ENCODE measurements at regions not wholly inside any gene's neighbourhood (a gene's known extent, or its start where the extent isn't known, plus 50 kb on each side); places are given as distances from the start of the nearest gene placed in this dataset.

DNA sequence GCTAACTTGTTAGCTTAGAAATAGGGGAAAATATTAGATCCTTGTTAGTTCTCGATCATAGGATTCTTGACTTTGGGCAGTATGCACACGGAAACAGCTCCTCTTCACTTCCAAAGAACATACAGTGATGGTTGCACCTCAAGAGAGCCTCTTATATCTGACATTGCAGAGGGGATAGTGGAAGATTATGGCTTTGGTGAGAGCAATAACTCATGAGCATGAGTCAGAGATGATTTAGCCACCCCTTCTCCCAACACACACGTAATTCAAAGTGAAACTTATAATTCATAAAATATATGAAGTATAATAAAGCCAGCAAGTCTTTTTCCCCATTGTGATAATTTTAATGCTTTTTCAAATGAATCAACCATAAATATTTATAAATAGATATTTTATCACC, 683.7 kb downstream of the POM121L12 start:
- ChIA-PET CTCF (no interaction called here), POLR2A (ENCODE audit: low non-redundant PET) (no interaction called here)
- H3K27ac ChIP-seq = no peak overlapping the region
- TF ChIP-seq, protein P1, sequence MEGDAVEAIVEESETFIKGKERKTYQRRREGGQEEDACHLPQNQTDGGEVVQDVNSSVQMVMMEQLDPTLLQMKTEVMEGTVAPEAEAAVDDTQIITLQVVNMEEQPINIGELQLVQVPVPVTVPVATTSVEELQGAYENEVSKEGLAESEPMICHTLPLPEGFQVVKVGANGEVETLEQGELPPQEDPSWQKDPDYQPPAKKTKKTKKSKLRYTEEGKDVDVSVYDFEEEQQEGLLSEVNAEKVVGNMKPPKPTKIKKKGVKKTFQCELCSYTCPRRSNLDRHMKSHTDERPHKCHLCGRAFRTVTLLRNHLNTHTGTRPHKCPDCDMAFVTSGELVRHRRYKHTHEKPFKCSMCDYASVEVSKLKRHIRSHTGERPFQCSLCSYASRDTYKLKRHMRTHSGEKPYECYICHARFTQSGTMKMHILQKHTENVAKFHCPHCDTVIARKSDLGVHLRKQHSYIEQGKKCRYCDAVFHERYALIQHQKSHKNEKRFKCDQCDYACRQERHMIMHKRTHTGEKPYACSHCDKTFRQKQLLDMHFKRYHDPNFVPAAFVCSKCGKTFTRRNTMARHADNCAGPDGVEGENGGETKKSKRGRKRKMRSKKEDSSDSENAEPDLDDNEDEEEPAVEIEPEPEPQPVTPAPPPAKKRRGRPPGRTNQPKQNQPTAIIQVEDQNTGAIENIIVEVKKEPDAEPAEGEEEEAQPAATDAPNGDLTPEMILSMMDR (conservative IDR thresholded peaks at IDR 0.05; ENCODE audit: low read depth) = no peak
- no peak for DNase-seq (ENCODE audit: low spot score)

GRCh38 chr7:53740971-53741370, 705.5 kb downstream of the POM121L12 start:
- TF ChIP-seq, protein P1 (conservative IDR thresholded peaks at IDR 0.05; ENCODE audit: low read depth) = no peak
- no peak for DNase-seq (ENCODE audit: low spot score)
- no peak overlapping the region for H3K27ac ChIP-seq
- ChIA-PET CTCF (no interaction called here), POLR2A (ENCODE audit: low non-redundant PET) (no interaction called here)

DNA sequence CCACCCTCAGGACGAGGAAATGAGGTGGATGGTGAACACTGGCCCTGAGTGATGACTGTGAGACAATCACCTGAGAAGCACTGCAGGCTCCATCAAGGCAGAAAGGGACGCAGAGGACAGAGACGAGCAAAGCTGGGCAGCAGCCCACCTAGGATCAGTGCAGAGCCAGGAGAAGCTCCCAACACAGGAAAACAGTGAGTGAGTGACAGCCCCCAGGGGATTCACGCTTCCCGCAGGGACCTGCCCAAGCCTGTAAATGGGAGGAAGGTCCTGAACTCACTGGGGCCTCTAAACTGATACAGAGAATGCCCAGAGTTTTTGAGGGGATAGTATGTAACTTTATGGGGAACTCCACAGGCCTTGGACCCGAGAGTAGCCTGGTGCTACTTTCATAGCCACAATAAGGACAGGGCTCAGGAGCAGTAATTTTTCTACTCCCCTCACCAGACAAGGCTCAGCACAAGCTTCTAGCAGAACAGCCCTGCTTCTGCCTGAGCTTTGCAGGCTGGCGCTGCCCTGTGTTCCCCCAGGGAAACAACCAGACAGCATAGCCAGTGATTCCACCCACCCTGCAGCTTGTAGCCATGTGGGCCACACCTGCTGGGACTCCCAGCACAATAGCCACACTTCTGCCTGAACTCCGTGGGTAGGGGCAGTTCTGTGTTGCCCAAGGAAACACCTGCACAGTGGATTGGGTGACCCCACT, 708.4 kb downstream of the POM121L12 start:
- no peak overlapping the region for H3K27ac ChIP-seq
- POLR2A ChIA-PET (ENCODE audit: low non-redundant PET) = no interaction called here
- CTCF ChIA-PET = no interaction called here
- TF ChIP-seq, protein P1 (conservative IDR thresholded peaks at IDR 0.05; ENCODE audit: low read depth) = no peak
- DNase-seq (ENCODE audit: low spot score) = no peak

GRCh38 chr7:53744403-53744760, 708.9 kb downstream of the POM121L12 start:
- ChIA-PET CTCF (no interaction called here), POLR2A (ENCODE audit: low non-redundant PET) (no interaction called here)
- TF ChIP-seq, protein P1 (conservative IDR thresholded peaks at IDR 0.05; ENCODE audit: low read depth) = no peak
- no peak overlapping the region for H3K27ac ChIP-seq
- peak; percentile 4 for DNase-seq (ENCODE audit: low spot score)

GRCh38 chr7:53756946-53757345, 721.5 kb downstream of the POM121L12 start:
- DNase-seq (ENCODE audit: low spot score) = no peak
- H3K27ac ChIP-seq = no peak overlapping the region
- CTCF ChIA-PET = interaction anchor here (0.7 kb wide), 1 partner anchor 392 kb away, joined by 3 read pairs; no protein-coding TSS in a partner anchor
- POLR2A ChIA-PET (ENCODE audit: low non-redundant PET) = no interaction called here
- TF ChIP-seq, protein P1 (conservative IDR thresholded peaks at IDR 0.05; ENCODE audit: low read depth) = no peak

DNA sequence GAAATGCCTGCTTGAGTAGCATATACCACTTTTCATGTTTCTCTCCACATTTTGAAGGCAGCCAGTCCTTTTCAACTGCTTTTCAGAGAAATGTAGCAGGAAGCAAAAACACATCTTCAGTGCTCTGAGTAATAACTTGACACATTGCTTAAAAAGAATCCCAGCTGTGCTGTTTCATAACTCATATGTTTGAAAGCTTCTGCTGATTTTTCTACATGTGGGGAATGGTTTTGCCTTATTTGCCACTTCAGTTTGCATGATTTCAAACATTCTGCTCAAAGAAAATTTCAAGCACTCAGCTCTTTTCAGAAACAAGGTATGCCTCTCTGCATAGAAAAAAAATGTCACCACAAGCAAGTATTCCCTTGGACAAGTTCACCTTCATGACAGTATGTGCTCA, 732.8 kb downstream of the POM121L12 start:
- no peak for DNase-seq (ENCODE audit: low spot score)
- no peak overlapping the region for H3K27ac ChIP-seq
- ChIA-PET CTCF (interaction anchor here (0.7 to 0.9 kb wide), 2 partner anchors 14 to 51 kb away, joined by 3 to 4 read pairs; no protein-coding TSS in a partner anchor), POLR2A (ENCODE audit: low non-redundant PET) (no interaction called here)
- TF ChIP-seq, protein P1 (conservative IDR thresholded peaks at IDR 0.05; ENCODE audit: low read depth) = no peak

Data from RWPE1 (cell line).